GM10266 (cell line): ENCODE measurements at regions not wholly inside any gene's neighbourhood (a gene's known extent, or its start where the extent isn't known, plus 50 kb on each side); places are given as distances from the start of the nearest gene placed in this dataset.

Source experiments
- DNase-seq: peaks from one replicate; pipeline ENCODE4 v3.0.0; 2012; ENCODE audit errors: extremely low spot score
- CTCF ChIP-seq: IDR thresholded peaks from 2 replicates; pipeline ENCODE4 v1.5.1; 2012; ENCODE audit warnings: mild to moderate bottlenecking, low read depth; ENCODE audit not compliant: control insufficient read depth, insufficient read depth; ENCODE audit errors: missing control alignments

- TF ChIP-seq CTCF = no peak
- DNase-seq = no peak
Observed at GRCh38 chr3:159208050-159208449, 406.2 kb downstream of the MFSD1 start.

GRCh38 chr3:159209459-159209858, 407.6 kb downstream of the MFSD1 start:
- no peak for TF ChIP-seq CTCF
- DNase-seq = no peak

- no peak for DNase-seq
- TF ChIP-seq CTCF = no peak
Observed at GRCh38 chr3:159210336-159210735, 408.5 kb downstream of the MFSD1 start.

- no peak for DNase-seq
- no peak for TF ChIP-seq CTCF
Observed at GRCh38 chr3:159216311-159216710, 414.5 kb downstream of the MFSD1 start.

- TF ChIP-seq CTCF = no peak
- no peak for DNase-seq
Observed at GRCh38 chr3:159219231-159219630, 417.4 kb downstream of the MFSD1 start.

GRCh38 chr3:159221335-159221734, 419.5 kb downstream of the MFSD1 start:
- no peak for DNase-seq
- TF ChIP-seq CTCF = no peak

GRCh38 chr3:159229116-159229680, 427.3 kb downstream of the MFSD1 start:
- no peak for TF ChIP-seq CTCF
- DNase-seq = no peak
